ENCODE measurements at regions not wholly inside any gene's neighbourhood (a gene's known extent, or its start where the extent isn't known, plus 50 kb on each side); places are given as distances from the start of the nearest gene placed in this dataset.
"Not testable (repeated sequence)": the region's sequence is repeated elsewhere in the genome, so short reads cannot be mapped to it uniquely, and the experiment has no call there.

- Histone ChIP-seq H3K4me1 (peaks cover 3 to 5% of the 10 kb centered on the region in 2 donors), H3K27ac (no peak overlapping the region), H3K36me3 (no peaks in the 10 kb centered on the region), H3K4me3 (no peak overlapping the region), H3K27me3 (no peaks in the 10 kb centered on the region), H3K9me3 (no peaks in the 10 kb centered on the region)
- intact Hi-C loops (cut with DNase I; ENCODE audit: low total_unique reads) = no loop called here
- no peak for DNase-seq
- TF ChIP-seq POLR2A (IDR thresholded peaks at IDR 0.05) = no peak
- TF ChIP-seq, protein P1, sequence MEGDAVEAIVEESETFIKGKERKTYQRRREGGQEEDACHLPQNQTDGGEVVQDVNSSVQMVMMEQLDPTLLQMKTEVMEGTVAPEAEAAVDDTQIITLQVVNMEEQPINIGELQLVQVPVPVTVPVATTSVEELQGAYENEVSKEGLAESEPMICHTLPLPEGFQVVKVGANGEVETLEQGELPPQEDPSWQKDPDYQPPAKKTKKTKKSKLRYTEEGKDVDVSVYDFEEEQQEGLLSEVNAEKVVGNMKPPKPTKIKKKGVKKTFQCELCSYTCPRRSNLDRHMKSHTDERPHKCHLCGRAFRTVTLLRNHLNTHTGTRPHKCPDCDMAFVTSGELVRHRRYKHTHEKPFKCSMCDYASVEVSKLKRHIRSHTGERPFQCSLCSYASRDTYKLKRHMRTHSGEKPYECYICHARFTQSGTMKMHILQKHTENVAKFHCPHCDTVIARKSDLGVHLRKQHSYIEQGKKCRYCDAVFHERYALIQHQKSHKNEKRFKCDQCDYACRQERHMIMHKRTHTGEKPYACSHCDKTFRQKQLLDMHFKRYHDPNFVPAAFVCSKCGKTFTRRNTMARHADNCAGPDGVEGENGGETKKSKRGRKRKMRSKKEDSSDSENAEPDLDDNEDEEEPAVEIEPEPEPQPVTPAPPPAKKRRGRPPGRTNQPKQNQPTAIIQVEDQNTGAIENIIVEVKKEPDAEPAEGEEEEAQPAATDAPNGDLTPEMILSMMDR (IDR thresholded peaks at IDR 0.05) = no peak
These were observed 89.1 kb upstream of the PARD3 start for GRCh38 chr10:34904191-34904590.

GRCh38 chr10:34899161-34899560 lies 84.1 kb upstream of the PARD3 start:
- intact Hi-C loops (cut with DNase I; ENCODE audit: low total_unique reads) = no loop called here

DNA sequence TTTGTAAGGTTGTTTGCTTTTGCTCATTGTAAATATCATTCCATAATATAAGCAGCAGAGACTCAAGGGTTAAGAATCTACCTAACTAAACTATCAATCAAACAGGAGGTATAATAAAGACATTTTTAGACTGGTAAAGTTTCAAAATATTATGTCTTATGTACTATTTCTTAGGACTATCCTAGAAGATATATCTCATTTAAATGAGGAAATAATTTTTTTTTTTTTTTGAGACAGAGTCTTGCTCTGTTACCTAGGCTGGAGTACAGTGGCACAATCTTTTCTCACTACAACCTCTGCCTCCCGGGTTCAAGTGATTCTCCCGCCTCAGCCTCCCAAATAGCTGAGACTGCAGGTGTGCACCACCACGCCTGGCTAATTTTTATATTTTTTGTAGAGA lies 80.9 kb upstream of the PARD3 start:
- no peaks in the 10 kb centered on the region for H3K9me3 ChIP-seq
- DNase-seq = no peak
- no peaks in the 10 kb centered on the region for H3K36me3 ChIP-seq
- no peak overlapping the region for H3K4me3 ChIP-seq
- H3K27me3 ChIP-seq = no peaks in the 10 kb centered on the region
- TF ChIP-seq POLR2A (IDR thresholded peaks at IDR 0.05) = no peak
- TF ChIP-seq, protein P1 (IDR thresholded peaks at IDR 0.05) = no peak
- no peaks in the 10 kb centered on the region for H3K4me1 ChIP-seq
- intact Hi-C loops (cut with DNase I; ENCODE audit: low total_unique reads) = no loop called here
- no peak overlapping the region for H3K27ac ChIP-seq

More at GRCh38 chr10:34899161-34899560, 84.1 kb upstream of the PARD3 start:
- Histone ChIP-seq H3K9me3 (no peaks in the 10 kb centered on the region), H3K27ac (no peak overlapping the region), H3K36me3 (no peaks in the 10 kb centered on the region), H3K4me1 (no peaks in the 10 kb centered on the region), H3K27me3 (no peaks in the 10 kb centered on the region), H3K4me3 (no peak overlapping the region)
- no peak for DNase-seq
- no peak for TF ChIP-seq POLR2A (IDR thresholded peaks at IDR 0.05)
- TF ChIP-seq, protein P1 (IDR thresholded peaks at IDR 0.05) = no peak

DNA sequence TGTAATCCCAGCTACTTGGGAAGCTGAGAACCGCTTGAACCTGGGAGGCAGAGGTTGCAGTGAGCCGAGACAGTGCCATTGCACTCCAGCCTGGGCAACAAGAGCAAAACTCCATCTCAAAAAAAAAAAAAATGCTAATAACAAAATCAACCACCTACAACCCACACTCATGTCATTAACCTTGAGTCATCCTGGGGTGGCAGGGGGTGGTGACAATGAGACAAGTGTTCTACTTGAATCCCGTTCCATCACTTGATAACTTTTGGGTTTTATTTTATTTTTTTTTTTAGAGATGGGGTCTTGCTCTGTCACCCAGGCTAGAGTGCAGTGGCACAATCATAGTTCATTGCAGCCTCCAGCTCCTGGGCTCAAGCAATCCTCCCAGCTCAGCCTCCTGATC lies 80.0 kb upstream of the PARD3 start:
- H3K9me3 ChIP-seq; DNase-seq; intact Hi-C loops (cut with DNase I; ENCODE audit: low total_unique reads); H3K27me3 ChIP-seq; H3K4me3 ChIP-seq; H3K36me3 ChIP-seq; H3K4me1 ChIP-seq; H3K27ac ChIP-seq: not testable (repeated sequence)

- H3K27me3 ChIP-seq; DNase-seq; H3K4me1 ChIP-seq; H3K36me3 ChIP-seq; intact Hi-C loops (cut with DNase I; ENCODE audit: low total_unique reads); H3K9me3 ChIP-seq; H3K4me3 ChIP-seq; H3K27ac ChIP-seq: not testable (repeated sequence)
These were observed 77.4 kb upstream of the PARD3 start for GRCh38 chr10:34892521-34892920.

DNA sequence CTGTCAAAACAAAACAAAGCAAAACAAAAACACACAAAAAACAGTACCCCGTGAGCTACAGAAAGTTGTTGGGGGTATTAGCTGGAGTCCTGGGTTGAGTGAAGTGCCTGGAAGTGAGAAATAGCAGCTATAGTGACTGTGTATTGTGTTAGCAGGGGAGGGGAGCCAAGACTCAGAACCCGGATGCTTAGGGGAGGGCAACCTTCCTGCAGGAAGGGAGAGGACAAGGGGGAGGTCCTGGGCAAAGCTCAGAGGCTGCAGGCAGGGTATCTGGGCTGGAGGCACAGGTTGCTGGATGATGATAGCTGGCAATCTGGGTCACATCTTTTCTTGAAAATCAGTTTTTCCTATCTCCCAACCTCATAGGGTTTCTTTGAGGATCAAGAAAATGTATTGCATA lies 75.8 kb upstream of the PARD3 start:
- Histone ChIP-seq H3K9me3 (no peaks in the 10 kb centered on the region), H3K36me3 (no peaks in the 10 kb centered on the region), H3K4me3 (no peak overlapping the region), H3K27ac (no peak overlapping the region), H3K27me3 (no peaks in the 10 kb centered on the region), H3K4me1 (no peaks in the 10 kb centered on the region)
- DNase-seq = no peak
- TF ChIP-seq, protein P1 (IDR thresholded peaks at IDR 0.05) = no peak
- intact Hi-C loops (cut with DNase I; ENCODE audit: low total_unique reads) = no loop called here

Measured in uterus (tissue), 3 donors.